Neural crest cell (in vitro differentiated cells): ENCODE measurements at regions not wholly inside any gene's neighbourhood (a gene's known extent, or its start where the extent isn't known, plus 50 kb on each side); places are given as distances from the start of the nearest gene placed in this dataset.
"Not testable (repeated sequence)": the region's sequence is repeated elsewhere in the genome, so short reads cannot be mapped to it uniquely, and the experiment has no call there.

Source experiments
- DNase-seq: peaks from one replicate; pipeline ENCODE4 v3.0.0; 2021; ENCODE audit warnings: low read depth, mixed read lengths, low spot score
- H3K27ac Mint-ChIP-seq: one replicate; pipeline ENCODE4 v1.8.0; 2021; ENCODE audit warnings: mild to moderate bottlenecking, mixed read lengths; ENCODE audit not compliant: unreplicated experiment
- H3K27me3 Mint-ChIP-seq: 2 replicates; pipeline ENCODE4 v1.8.0; 2021; ENCODE audit warnings: low read depth, mild to moderate bottlenecking, mixed read lengths
- H3K36me3 Mint-ChIP-seq: 2 replicates; pipeline ENCODE4 v1.8.0; 2021; ENCODE audit warnings: low read depth, mild to moderate bottlenecking, mixed read lengths
- H3K4me1 Mint-ChIP-seq: 2 replicates; pipeline ENCODE4 v1.8.0; 2021; ENCODE audit warnings: mixed read lengths
- H3K4me3 Mint-ChIP-seq: one replicate; pipeline ENCODE4 v1.8.0; 2021; ENCODE audit warnings: mild to moderate bottlenecking, mixed read lengths
- H3K9me3 Mint-ChIP-seq: 2 replicates; pipeline ENCODE4 v1.8.0; 2021; ENCODE audit warnings: mixed read lengths
- CTCF ChIP-seq: fragments of 200-600 bp; sonication (generic); conservative IDR thresholded peaks from 2 replicates; pipeline ENCODE4 v1.5.0; 2021; ENCODE audit warnings: antibody characterized with exemption, mild to moderate bottlenecking

- Mint-ChIP-seq H3K9me3 (no peaks in the 10 kb centered on the region), H3K4me1 (no peaks in the 10 kb centered on the region), H3K4me3 (no peak overlapping the region), H3K27me3 (no peaks in the 10 kb centered on the region), H3K36me3 (no peaks in the 10 kb centered on the region), H3K27ac (no peak overlapping the region)
- no peak for DNase-seq
- TF ChIP-seq CTCF: no peak
Observed at GRCh38 chr13:81246556-81246955, 905.6 kb upstream of the SPRY2 start.

GRCh38 chr13:81244011-81244410 lies 903.1 kb upstream of the SPRY2 start:
- Mint-ChIP-seq H3K27me3 (no peaks in the 10 kb centered on the region), H3K27ac (no peak overlapping the region), H3K9me3 (no peaks in the 10 kb centered on the region), H3K4me1 (no peaks in the 10 kb centered on the region), H3K36me3 (no peaks in the 10 kb centered on the region), H3K4me3 (no peak overlapping the region)
- no peak for TF ChIP-seq CTCF
- no peak for DNase-seq

GRCh38 chr13:81230386-81230785 lies 889.5 kb upstream of the SPRY2 start:
- no peak for TF ChIP-seq CTCF
- no peaks in the 10 kb centered on the region for H3K36me3 Mint-ChIP-seq
- no peak overlapping the region for H3K27ac Mint-ChIP-seq
- no peaks in the 10 kb centered on the region for H3K27me3 Mint-ChIP-seq
- H3K9me3 Mint-ChIP-seq: no peaks in the 10 kb centered on the region
- H3K4me3 Mint-ChIP-seq: no peak overlapping the region
- no peak for DNase-seq
- H3K4me1 Mint-ChIP-seq: no peaks in the 10 kb centered on the region

- H3K4me1 Mint-ChIP-seq, H3K36me3 Mint-ChIP-seq, H3K4me3 Mint-ChIP-seq, DNase-seq, H3K9me3 Mint-ChIP-seq, H3K27me3 Mint-ChIP-seq, H3K27ac Mint-ChIP-seq: not testable (repeated sequence)
Observed at GRCh38 chr13:81226830-81227229, 885.9 kb upstream of the SPRY2 start.

GRCh38 chr13:81224209-81224833 lies 883.4 kb upstream of the SPRY2 start:
- no peak for TF ChIP-seq CTCF
- Mint-ChIP-seq H3K36me3 (no peaks in the 10 kb centered on the region), H3K27me3 (no peaks in the 10 kb centered on the region), H3K4me1 (no peaks in the 10 kb centered on the region), H3K9me3 (no peaks in the 10 kb centered on the region), H3K27ac (no peak overlapping the region), H3K4me3 (no peak overlapping the region)
- DNase-seq: no peak

- no peak overlapping the region for H3K27ac Mint-ChIP-seq
- H3K9me3 Mint-ChIP-seq: no peaks in the 10 kb centered on the region
- H3K36me3 Mint-ChIP-seq: no peaks in the 10 kb centered on the region
Observed at GRCh38 chr13:81223778-81224177, 882.9 kb upstream of the SPRY2 start.

More at GRCh38 chr13:81223778-81224177, 882.9 kb upstream of the SPRY2 start:
- Mint-ChIP-seq H3K4me1 (no peaks in the 10 kb centered on the region), H3K4me3 (no peak overlapping the region), H3K27me3 (no peaks in the 10 kb centered on the region)
- TF ChIP-seq CTCF: no peak
- DNase-seq: no peak
